Suprapubic skin (tissue), 4 donors: ENCODE measurements at regions not wholly inside any gene's neighbourhood (a gene's known extent, or its start where the extent isn't known, plus 50 kb on each side); places are given as distances from the start of the nearest gene placed in this dataset.

Experiments
- EP300 ChIP-seq: sonication (generic); formaldehyde crosslinking; IDR thresholded peaks from one replicate; pipeline ENCODE4 v1.6.1; 2017; ENCODE audit warnings: antibody characterized with exemption
- POLR2AphosphoS5 ChIP-seq, 3 donors: sonication (generic); formaldehyde crosslinking; IDR thresholded peaks; one replicate each; pipeline ENCODE4 v1.6.1; 2017; ENCODE audit warnings: antibody characterized with exemption in 3 of 3
- TF ChIP-seq, protein P1 (sequence below), 2 donors: fragments of 200-600 bp in 1 of 2; fragments of 450-650 bp in 1 of 2; sonication (generic) in 1 of 2; IDR thresholded peaks; one replicate each; pipeline ENCODE4 v1.5.1; 2016 to 2019; ENCODE audit warnings: antibody characterized with exemption in 2 of 2, mild to moderate bottlenecking in 1 of 2, moderate library complexity in 1 of 2

DNA sequence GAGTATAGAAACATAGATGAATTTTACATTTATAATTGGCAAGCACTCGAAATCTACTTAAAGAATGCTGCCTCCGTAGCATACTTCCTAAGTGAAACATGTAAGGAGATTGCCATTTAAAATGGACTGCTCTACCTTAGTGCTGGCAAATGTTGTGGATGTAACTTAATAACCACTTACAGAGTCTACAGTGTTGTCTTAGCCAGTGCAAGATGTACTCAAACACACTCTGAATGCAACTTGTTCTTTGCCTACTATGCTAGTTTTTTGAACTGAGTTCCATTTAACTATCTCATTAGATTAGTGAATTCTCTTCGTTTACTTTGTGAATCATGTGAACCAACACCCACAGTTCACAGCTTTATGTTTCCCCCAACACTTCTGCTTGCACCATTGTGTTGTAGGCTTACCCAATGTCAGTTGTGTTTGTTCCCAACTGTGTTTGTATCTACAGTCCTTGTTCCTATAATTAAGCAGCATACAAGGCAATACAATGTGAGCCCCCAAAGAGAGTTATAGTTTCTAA is 345.5 kb upstream of the LYPLAL1 start:
- TF ChIP-seq, protein P1, sequence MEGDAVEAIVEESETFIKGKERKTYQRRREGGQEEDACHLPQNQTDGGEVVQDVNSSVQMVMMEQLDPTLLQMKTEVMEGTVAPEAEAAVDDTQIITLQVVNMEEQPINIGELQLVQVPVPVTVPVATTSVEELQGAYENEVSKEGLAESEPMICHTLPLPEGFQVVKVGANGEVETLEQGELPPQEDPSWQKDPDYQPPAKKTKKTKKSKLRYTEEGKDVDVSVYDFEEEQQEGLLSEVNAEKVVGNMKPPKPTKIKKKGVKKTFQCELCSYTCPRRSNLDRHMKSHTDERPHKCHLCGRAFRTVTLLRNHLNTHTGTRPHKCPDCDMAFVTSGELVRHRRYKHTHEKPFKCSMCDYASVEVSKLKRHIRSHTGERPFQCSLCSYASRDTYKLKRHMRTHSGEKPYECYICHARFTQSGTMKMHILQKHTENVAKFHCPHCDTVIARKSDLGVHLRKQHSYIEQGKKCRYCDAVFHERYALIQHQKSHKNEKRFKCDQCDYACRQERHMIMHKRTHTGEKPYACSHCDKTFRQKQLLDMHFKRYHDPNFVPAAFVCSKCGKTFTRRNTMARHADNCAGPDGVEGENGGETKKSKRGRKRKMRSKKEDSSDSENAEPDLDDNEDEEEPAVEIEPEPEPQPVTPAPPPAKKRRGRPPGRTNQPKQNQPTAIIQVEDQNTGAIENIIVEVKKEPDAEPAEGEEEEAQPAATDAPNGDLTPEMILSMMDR (IDR thresholded peaks at IDR 0.05): no peak
- no peak for TF ChIP-seq EP300
- TF ChIP-seq POLR2AphosphoS5 (IDR thresholded peaks at IDR 0.05): no peak
